DND-41 (cell line): ENCODE measurements at regions not wholly inside any gene's neighbourhood (a gene's known extent, or its start where the extent isn't known, plus 50 kb on each side); places are given as distances from the start of the nearest gene placed in this dataset.

Source experiments
- ATAC-seq: fragments of 200-7000 bp; cut with Tn5 transposase; 3 replicates; pipeline ENCODE4 v1.9.1; 2021; ENCODE audit warnings: low read depth; ENCODE audit not compliant: insufficient read depth
- DNase-seq: peaks from one replicate; pipeline ENCODE4 v3.0.0-alpha.2; 2020
- H2AFZ ChIP-seq: 2 replicates; pipeline ENCODE4 v1.6.0; 2012; ENCODE audit warnings: low read depth, low read length
- H3K27ac ChIP-seq: 2 replicates; pipeline ENCODE4 v1.5.1; 2012; ENCODE audit warnings: low read length, inconsistent platforms
- H3K27me3 ChIP-seq: fragments of 200-600 bp; sonication (generic); 2 replicates; pipeline ENCODE4 v1.6.0; 2012; ENCODE audit warnings: low read length, mild to moderate bottlenecking, inconsistent platforms; ENCODE audit not compliant: insufficient read depth, poor library complexity
- H3K36me3 ChIP-seq: 2 replicates; pipeline ENCODE4 v1.5.1; 2012; ENCODE audit warnings: low read length, inconsistent platforms; ENCODE audit not compliant: insufficient read depth
- H3K4me1 ChIP-seq: 2 replicates; pipeline ENCODE4 v1.5.1; 2012; ENCODE audit warnings: mild to moderate bottlenecking, low read length; ENCODE audit not compliant: insufficient read depth
- H3K4me2 ChIP-seq: 2 replicates; pipeline ENCODE4 v1.6.0; 2012; ENCODE audit warnings: mild to moderate bottlenecking, moderate library complexity, low read length, inconsistent platforms; ENCODE audit not compliant: insufficient read depth
- H3K4me3 ChIP-seq, 2 experiments: fragments of 200-600 bp in 1 of 2; shearing (Covaris generic) in 1 of 2; 2 replicates each; pipeline ENCODE4 v1.5.1; 2012 to 2016; ENCODE audit warnings: inconsistent platforms in 2 of 2, low read length in 2 of 2, mild to moderate bottlenecking in 2 of 2, low read depth in 1 of 2, moderate library complexity in 1 of 2
- H3K79me2 ChIP-seq: 2 replicates; pipeline ENCODE4 v1.6.0; 2012; ENCODE audit warnings: low read length, inconsistent platforms; ENCODE audit not compliant: insufficient read depth
- H3K9ac ChIP-seq: 2 replicates; pipeline ENCODE4 v1.6.0; 2012; ENCODE audit warnings: low read depth, mild to moderate bottlenecking, inconsistent platforms, low read length, moderate library complexity
- H3K9me3 ChIP-seq: 2 replicates; pipeline ENCODE4 v1.5.1; 2012; ENCODE audit warnings: low read length, moderate library complexity, mild to moderate bottlenecking, inconsistent platforms; ENCODE audit not compliant: insufficient read depth, severe bottlenecking
- H4K20me1 ChIP-seq: 2 replicates; pipeline ENCODE4 v1.6.0; 2012; ENCODE audit warnings: low read length; ENCODE audit not compliant: insufficient read depth
- EZH2 ChIP-seq: IDR thresholded peaks from 3 replicates; pipeline ENCODE4 v1.6.1; 2012; ENCODE audit warnings: borderline replicate concordance, low read depth, mild to moderate bottlenecking, moderate library complexity, low read length, inconsistent platforms; ENCODE audit not compliant: severe bottlenecking
- TF ChIP-seq, protein P1 (sequence below): IDR thresholded peaks from 2 replicates; pipeline ENCODE4 v1.5.1; 2012; ENCODE audit warnings: borderline replicate concordance, low read length, moderate library complexity, mild to moderate bottlenecking; ENCODE audit not compliant: poor library complexity, severe bottlenecking; ENCODE audit errors: extremely low read depth

DNA sequence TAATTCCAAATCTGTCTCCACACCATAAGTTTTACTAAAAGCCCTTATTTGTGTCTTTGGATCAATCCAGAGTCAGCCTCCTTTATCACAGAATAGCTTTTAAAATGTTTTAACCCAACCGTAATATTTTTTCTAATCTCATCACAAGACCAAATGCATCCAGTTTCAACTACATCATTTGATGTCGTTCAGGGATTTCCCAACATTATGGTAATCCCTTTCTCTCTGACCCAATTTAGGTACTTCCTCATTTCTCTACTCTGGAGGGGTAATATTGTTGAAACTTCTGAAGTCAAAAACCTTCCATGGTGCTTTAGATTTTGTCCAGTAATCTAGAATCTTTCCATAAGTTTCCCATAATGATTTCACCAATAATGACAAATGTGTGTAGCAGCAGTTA, 596.8 kb downstream of the SOX5 start:
- no peak for TF ChIP-seq EZH2
- TF ChIP-seq, protein P1, sequence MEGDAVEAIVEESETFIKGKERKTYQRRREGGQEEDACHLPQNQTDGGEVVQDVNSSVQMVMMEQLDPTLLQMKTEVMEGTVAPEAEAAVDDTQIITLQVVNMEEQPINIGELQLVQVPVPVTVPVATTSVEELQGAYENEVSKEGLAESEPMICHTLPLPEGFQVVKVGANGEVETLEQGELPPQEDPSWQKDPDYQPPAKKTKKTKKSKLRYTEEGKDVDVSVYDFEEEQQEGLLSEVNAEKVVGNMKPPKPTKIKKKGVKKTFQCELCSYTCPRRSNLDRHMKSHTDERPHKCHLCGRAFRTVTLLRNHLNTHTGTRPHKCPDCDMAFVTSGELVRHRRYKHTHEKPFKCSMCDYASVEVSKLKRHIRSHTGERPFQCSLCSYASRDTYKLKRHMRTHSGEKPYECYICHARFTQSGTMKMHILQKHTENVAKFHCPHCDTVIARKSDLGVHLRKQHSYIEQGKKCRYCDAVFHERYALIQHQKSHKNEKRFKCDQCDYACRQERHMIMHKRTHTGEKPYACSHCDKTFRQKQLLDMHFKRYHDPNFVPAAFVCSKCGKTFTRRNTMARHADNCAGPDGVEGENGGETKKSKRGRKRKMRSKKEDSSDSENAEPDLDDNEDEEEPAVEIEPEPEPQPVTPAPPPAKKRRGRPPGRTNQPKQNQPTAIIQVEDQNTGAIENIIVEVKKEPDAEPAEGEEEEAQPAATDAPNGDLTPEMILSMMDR, result no peak
- Histone ChIP-seq H3K27ac (no peak overlapping the region), H3K4me2 (no peak overlapping the region), H2AFZ (no peak overlapping the region), H3K36me3 (no peaks in the 10 kb centered on the region), H3K9ac (no peak overlapping the region), H3K4me1 (no peaks in the 10 kb centered on the region), H3K79me2 (no peaks in the 10 kb centered on the region), H3K27me3 (no peaks in the 10 kb centered on the region), H3K9me3 (no peaks in the 10 kb centered on the region), H3K4me3 (no peak overlapping the region), H4K20me1 (no peaks in the 10 kb centered on the region)
- ATAC-seq (no peak), DNase-seq (no peak)

DNA sequence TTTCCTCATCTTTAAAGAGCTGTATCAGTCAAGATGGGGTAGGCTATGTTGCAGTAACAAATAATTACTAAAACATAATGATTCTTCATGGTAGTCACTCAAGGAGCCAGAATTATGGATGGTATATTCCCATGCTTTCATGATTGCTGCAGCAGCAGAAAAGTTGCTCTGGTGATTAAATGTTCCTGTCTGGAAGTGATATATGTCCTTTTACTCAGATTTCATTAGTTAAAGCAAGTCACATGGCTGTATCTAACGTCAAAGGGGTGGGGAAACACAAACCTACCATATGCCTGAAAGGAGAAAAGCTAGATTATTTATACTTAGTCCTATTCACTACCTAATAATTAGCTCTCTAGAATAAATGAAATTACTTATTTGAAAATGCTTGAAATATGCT, 594.7 kb downstream of the SOX5 start:
- ATAC-seq (no peak), DNase-seq (no peak)
- Histone ChIP-seq H3K4me1 (no peaks in the 10 kb centered on the region), H3K4me3 (no peak overlapping the region), H3K27me3 (no peaks in the 10 kb centered on the region), H3K79me2 (no peaks in the 10 kb centered on the region), H3K36me3 (no peaks in the 10 kb centered on the region), H3K9ac (no peak overlapping the region), H3K27ac (no peak overlapping the region), H2AFZ (no peak overlapping the region), H3K4me2 (no peak overlapping the region), H4K20me1 (no peaks in the 10 kb centered on the region), H3K9me3 (no peaks in the 10 kb centered on the region)
- TF ChIP-seq, protein P1, result no peak
- no peak for TF ChIP-seq EZH2

DNA sequence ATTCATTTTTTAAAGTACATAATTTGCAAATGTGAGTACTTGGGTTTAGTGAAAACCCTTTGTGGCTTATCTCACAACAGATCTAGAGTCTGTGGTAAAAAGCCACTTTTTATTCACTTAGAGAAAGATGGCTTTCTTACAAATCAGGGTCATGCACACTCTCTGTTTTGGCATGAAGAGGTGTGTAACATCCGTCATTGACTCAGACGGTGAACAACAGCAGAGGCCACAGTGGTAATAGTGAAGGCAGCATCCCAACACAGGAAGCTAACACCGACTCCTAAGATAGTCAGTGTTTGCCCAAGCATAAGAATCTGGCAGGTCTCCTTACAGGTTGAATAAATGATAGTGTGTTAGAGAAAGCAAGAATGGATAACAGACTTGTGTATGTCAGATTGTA, 593.0 kb downstream of the SOX5 start:
- no peaks in the 10 kb centered on the region for H3K4me1 ChIP-seq
- H2AFZ ChIP-seq, result no peak overlapping the region
- H3K4me2 ChIP-seq, result no peak overlapping the region
- H3K9me3 ChIP-seq, result no peaks in the 10 kb centered on the region
- H4K20me1 ChIP-seq, result no peaks in the 10 kb centered on the region
- H3K36me3 ChIP-seq, result no peaks in the 10 kb centered on the region
- H3K79me2 ChIP-seq, result no peaks in the 10 kb centered on the region
- H3K27me3 ChIP-seq, result no peaks in the 10 kb centered on the region
- no peak overlapping the region for H3K9ac ChIP-seq
- peak; percentile 48; the same call in 2 of the 3 replicates for ATAC-seq
- H3K27ac ChIP-seq, result no peak overlapping the region
- no peak overlapping the region for H3K4me3 ChIP-seq
- DNase-seq, result no peak
- TF ChIP-seq, protein P1, result no peak
- no peak for TF ChIP-seq EZH2
